Type B pancreatic cell (in vitro differentiated cells): ENCODE measurements at regions not wholly inside any gene's neighbourhood (a gene's known extent, or its start where the extent isn't known, plus 50 kb on each side); places are given as distances from the start of the nearest gene placed in this dataset.

Source experiments
- DNase-seq: peaks from one replicate; pipeline ENCODE4 v3.0.0; 2021; ENCODE audit warnings: mixed read lengths; ENCODE audit not compliant: unreplicated experiment; ENCODE audit errors: extremely low spot score
- H3K27ac Mint-ChIP-seq: 2 replicates; pipeline ENCODE4 v1.8.0; 2021; ENCODE audit warnings: mild to moderate bottlenecking, mixed read lengths
- H3K27me3 Mint-ChIP-seq: 2 replicates; pipeline ENCODE4 v1.8.0; 2021; ENCODE audit warnings: mixed read lengths
- H3K36me3 Mint-ChIP-seq: 2 replicates; pipeline ENCODE4 v1.8.0; 2021; ENCODE audit warnings: mixed read lengths
- H3K4me1 Mint-ChIP-seq: one replicate; pipeline ENCODE4 v1.8.0; 2021; ENCODE audit warnings: mixed read lengths; ENCODE audit not compliant: unreplicated experiment
- H3K4me3 Mint-ChIP-seq: 2 replicates; pipeline ENCODE4 v1.8.0; 2021; ENCODE audit warnings: mild to moderate bottlenecking, mixed read lengths
- H3K9me3 Mint-ChIP-seq: 2 replicates; pipeline ENCODE4 v1.8.0; 2021; ENCODE audit warnings: mixed read lengths
- TF ChIP-seq, protein P1 (sequence below): fragments of 200-600 bp; sonication (generic); conservative IDR thresholded peaks from 2 replicates; pipeline ENCODE4 v1.5.0; 2021; ENCODE audit warnings: antibody characterized with exemption, mild to moderate bottlenecking

DNA sequence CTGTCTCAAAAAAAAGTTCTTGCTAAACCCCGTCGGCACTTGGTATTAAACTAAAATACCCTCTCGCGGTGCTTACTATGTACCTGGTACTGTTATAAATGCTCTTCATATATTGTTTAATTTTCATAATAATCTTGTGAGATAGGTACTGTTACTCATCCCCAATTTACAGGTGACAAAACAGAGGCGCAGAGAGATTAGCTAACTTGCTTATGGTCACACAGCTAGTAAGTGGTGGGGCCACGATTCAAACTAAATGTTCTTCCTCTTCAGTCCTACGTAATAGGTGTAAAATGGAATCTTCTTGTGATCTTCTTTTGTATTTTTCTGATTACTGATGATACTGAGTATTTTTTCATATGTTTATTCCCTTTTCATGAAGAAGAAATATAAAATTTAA lies 51.3 kb downstream of the TET3 start:
- Mint-ChIP-seq H3K4me1 (peaks cover 46% of the 10 kb centered on the region), H3K36me3 (peaks cover 6% of the 10 kb centered on the region), H3K27ac (no peak overlapping the region), H3K27me3 (no peaks in the 10 kb centered on the region), H3K4me3 (no peak overlapping the region), H3K9me3 (no peaks in the 10 kb centered on the region)
- DNase-seq, result no peak
- TF ChIP-seq, protein P1, sequence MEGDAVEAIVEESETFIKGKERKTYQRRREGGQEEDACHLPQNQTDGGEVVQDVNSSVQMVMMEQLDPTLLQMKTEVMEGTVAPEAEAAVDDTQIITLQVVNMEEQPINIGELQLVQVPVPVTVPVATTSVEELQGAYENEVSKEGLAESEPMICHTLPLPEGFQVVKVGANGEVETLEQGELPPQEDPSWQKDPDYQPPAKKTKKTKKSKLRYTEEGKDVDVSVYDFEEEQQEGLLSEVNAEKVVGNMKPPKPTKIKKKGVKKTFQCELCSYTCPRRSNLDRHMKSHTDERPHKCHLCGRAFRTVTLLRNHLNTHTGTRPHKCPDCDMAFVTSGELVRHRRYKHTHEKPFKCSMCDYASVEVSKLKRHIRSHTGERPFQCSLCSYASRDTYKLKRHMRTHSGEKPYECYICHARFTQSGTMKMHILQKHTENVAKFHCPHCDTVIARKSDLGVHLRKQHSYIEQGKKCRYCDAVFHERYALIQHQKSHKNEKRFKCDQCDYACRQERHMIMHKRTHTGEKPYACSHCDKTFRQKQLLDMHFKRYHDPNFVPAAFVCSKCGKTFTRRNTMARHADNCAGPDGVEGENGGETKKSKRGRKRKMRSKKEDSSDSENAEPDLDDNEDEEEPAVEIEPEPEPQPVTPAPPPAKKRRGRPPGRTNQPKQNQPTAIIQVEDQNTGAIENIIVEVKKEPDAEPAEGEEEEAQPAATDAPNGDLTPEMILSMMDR, result no peak

DNA sequence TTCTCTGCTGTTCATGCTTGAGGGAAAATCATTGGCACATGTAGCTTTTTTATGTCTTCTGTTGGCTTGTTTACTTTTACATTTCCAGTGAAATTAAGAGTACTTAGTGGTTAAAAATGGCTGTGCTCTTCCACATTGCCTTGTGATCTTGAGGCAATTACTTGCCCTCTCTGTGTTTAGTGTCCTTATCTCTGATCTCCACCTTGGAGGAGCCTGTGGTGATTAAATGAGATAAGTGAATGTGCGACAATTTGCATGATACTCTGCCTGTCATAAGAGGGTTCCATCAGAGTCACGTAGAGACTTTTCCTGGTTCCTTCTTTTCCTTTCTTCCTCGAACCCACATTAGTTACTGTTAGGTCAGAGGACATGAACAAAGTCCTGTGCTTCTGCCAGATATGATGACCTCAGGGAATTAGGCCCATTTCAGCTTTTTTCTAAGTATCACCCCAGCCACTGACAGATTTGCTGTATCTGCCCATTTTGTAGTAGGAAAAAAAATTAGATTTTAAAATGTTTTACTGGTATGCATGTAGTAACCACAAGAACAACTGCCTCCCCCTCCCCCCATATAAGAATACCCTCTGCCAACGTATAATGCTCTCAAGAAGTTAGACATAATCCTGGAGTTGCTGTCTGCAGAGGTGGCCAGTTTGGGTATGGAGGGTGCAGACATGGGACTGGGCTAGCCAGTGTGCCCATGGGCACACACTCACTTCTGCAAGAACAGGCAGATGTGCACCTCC lies 51.9 kb downstream of the TET3 start:
- TF ChIP-seq, protein P1, result no peak
- H3K4me3 Mint-ChIP-seq, result no peak overlapping the region
- no peaks in the 10 kb centered on the region for H3K27me3 Mint-ChIP-seq
- no peak for DNase-seq
- no peak overlapping the region for H3K27ac Mint-ChIP-seq
- no peaks in the 10 kb centered on the region for H3K9me3 Mint-ChIP-seq
- H3K36me3 Mint-ChIP-seq, result peaks cover 6% of the 10 kb centered on the region
- peaks cover 46% of the 10 kb centered on the region for H3K4me1 Mint-ChIP-seq

DNA sequence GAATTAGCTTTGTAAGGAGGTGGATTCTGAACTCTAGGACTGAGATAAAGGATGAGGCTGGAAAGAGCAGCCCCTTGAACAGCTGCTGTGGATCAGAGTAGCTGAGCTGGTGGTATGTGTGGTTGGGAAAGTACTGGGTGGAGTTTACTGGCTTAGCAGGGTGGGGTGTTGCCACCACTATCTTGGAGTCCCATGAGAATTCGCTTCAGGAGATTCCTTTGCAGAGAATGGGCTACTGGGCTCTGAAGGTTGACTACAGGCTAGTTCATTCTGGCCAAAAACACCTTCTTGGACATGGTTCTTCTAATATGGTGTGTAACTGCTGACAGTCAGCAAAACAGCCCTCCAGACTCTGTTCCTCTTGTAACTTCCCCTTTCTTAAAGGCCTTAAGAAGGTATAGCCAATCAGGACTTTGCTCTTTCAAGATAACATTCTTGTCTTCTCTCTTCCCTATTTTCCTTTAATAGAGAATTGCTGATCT lies 52.7 kb downstream of the TET3 start:
- Mint-ChIP-seq H3K27ac (no peak overlapping the region), H3K4me1 (peaks cover 43% of the 10 kb centered on the region), H3K4me3 (peak overlapping the region; percentile 34), H3K36me3 (peaks cover 6% of the 10 kb centered on the region), H3K27me3 (no peaks in the 10 kb centered on the region), H3K9me3 (no peaks in the 10 kb centered on the region)
- DNase-seq, result no peak
- TF ChIP-seq, protein P1, result no peak

DNA sequence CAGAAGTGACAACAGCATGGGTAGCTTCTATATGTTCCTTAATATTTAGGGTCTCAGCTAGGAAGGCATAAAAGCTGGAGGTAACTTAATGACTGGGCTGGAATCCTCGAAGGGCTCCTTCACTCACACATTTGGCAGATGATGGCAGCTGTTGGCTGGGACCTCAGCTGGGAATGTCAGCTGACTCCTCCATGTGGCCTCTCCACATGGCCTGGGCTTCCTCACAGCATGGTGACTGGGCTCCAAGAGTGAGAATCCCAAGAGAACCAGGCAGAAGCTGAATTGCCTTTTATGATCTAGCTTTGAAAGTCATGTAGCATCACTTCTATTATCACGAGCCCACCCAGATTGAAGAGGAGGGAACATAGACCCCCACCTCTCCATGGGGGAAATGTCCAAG lies 54.9 kb downstream of the TET3 start:
- TF ChIP-seq, protein P1, result no peak
- no peak overlapping the region for H3K4me3 Mint-ChIP-seq
- H3K27me3 Mint-ChIP-seq, result no peaks in the 10 kb centered on the region
- H3K27ac Mint-ChIP-seq, result no peak overlapping the region
- DNase-seq, result no peak
- H3K9me3 Mint-ChIP-seq, result no peaks in the 10 kb centered on the region
- peaks cover 9% of the 10 kb centered on the region for H3K36me3 Mint-ChIP-seq
- peaks cover 43% of the 10 kb centered on the region for H3K4me1 Mint-ChIP-seq

DNA sequence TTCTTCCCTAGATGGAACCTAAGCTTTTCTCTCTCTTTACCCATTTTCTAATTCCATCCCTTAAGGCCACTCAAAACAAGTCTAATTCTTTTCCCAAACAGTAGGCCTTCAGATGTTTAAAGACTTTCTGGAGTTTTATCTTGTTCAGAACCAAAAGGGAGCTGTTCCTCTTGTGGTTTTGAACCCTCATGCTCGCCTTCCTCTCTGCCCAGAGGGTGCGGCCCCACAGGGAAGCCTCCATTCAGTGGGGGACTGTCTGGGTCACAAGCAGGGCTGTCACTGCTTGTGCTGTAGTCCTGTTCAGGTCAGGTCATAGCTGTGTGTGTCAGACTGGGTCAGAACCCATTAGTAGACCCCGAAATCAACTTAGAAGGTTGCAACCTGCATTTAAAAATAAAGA lies 56.5 kb downstream of the TET3 start:
- no peak overlapping the region for H3K27ac Mint-ChIP-seq
- no peaks in the 10 kb centered on the region for H3K27me3 Mint-ChIP-seq
- peaks cover 48% of the 10 kb centered on the region for H3K4me1 Mint-ChIP-seq
- no peak overlapping the region for H3K4me3 Mint-ChIP-seq
- H3K9me3 Mint-ChIP-seq, result no peaks in the 10 kb centered on the region
- DNase-seq, result no peak
- peaks cover 9% of the 10 kb centered on the region for H3K36me3 Mint-ChIP-seq
- TF ChIP-seq, protein P1, result no peak
